SH-SY5Y (cell line): ENCODE measurements at regions not wholly inside any gene's neighbourhood (a gene's known extent, or its start where the extent isn't known, plus 50 kb on each side); places are given as distances from the start of the nearest gene placed in this dataset.

Source experiments
- GATA2 ChIP-seq: IDR thresholded peaks from 2 replicates; pipeline ENCODE4 v1.6.1; 2011; ENCODE audit warnings: mild to moderate bottlenecking, low read depth, low read length
- GATA3 ChIP-seq: IDR thresholded peaks from 2 replicates; pipeline ENCODE4 v1.6.1; 2011; ENCODE audit warnings: low read depth, mild to moderate bottlenecking, low read length, moderate library complexity

GRCh38 chr3:151635905-151636304 lies 97.8 kb upstream of the AADACL2 start:
- TF ChIP-seq GATA2 = no peak
- no peak for TF ChIP-seq GATA3
